ENCODE measurements at regions not wholly inside any gene's neighbourhood (a gene's known extent, or its start where the extent isn't known, plus 50 kb on each side); places are given as distances from the start of the nearest gene placed in this dataset.
"Not testable (repeated sequence)": the region's sequence is repeated elsewhere in the genome, so short reads cannot be mapped to it uniquely, and the experiment has no call there.

GRCh38 chr14:31911160-31911559 is 165.9 kb upstream of the ARHGAP5 start:
- no peak for DNase-seq

GRCh38 chr14:31913370-31913769 is 163.7 kb upstream of the ARHGAP5 start:
- DNase-seq, result no peak

GRCh38 chr14:31918289-31918688 is 158.8 kb upstream of the ARHGAP5 start:
- not testable (repeated sequence) for DNase-seq

GRCh38 chr14:31920001-31920400 is 157.1 kb upstream of the ARHGAP5 start:
- no peak for DNase-seq

GRCh38 chr14:31920989-31921650 is 156.0 kb upstream of the ARHGAP5 start:
- DNase-seq, result no peak

GRCh38 chr14:31921721-31922120 is 155.4 kb upstream of the ARHGAP5 start:
- DNase-seq, result no peak

- peak; percentile 48 to 61 for DNase-seq
Observed at GRCh38 chr14:31926123-31926522, 151.0 kb upstream of the ARHGAP5 start.

GRCh38 chr14:31926652-31927347 is 150.3 kb upstream of the ARHGAP5 start:
- DNase-seq, result no peak

- DNase-seq, result peak in 1 of 2 donors; percentile 30
Observed at GRCh38 chr14:31927348-31927832, 149.7 kb upstream of the ARHGAP5 start.

- no peak for DNase-seq
Observed at GRCh38 chr14:31930070-31930469, 147.0 kb upstream of the ARHGAP5 start.

- DNase-seq, result peak in 1 of 2 donors; percentile 11
Observed at GRCh38 chr14:31930493-31931240, 146.4 kb upstream of the ARHGAP5 start.

GRCh38 chr14:31932675-31933074 is 144.4 kb upstream of the ARHGAP5 start:
- DNase-seq, result no peak

GRCh38 chr14:31933716-31934115 is 143.4 kb upstream of the ARHGAP5 start:
- DNase-seq, result no peak

- DNase-seq, result peak; percentile 15 to 41
Observed at GRCh38 chr14:31934767-31935266, 142.3 kb upstream of the ARHGAP5 start.

GRCh38 chr14:31935391-31935790 is 141.7 kb upstream of the ARHGAP5 start:
- no peak for DNase-seq

GRCh38 chr14:31936115-31936514 is 141.0 kb upstream of the ARHGAP5 start:
- DNase-seq, result no peak

GRCh38 chr14:31937730-31938346 is 139.3 kb upstream of the ARHGAP5 start:
- peak; percentile 73 to 91 for DNase-seq

- no peak for DNase-seq
Observed at GRCh38 chr14:31939934-31940333, 137.2 kb upstream of the ARHGAP5 start.

GRCh38 chr14:31941487-31941886 is 135.6 kb upstream of the ARHGAP5 start:
- no peak for DNase-seq

GRCh38 chr14:31942166-31942841 is 134.8 kb upstream of the ARHGAP5 start:
- no peak for DNase-seq

GRCh38 chr14:31943217-31943799 is 133.8 kb upstream of the ARHGAP5 start:
- DNase-seq, result no peak

GRCh38 chr14:31943861-31944255 is 133.2 kb upstream of the ARHGAP5 start:
- no peak for DNase-seq

All from inflammatory macrophage (primary cell).